ENCODE measurements at regions not wholly inside any gene's neighbourhood (a gene's known extent, or its start where the extent isn't known, plus 50 kb on each side); places are given as distances from the start of the nearest gene placed in this dataset.

DNA sequence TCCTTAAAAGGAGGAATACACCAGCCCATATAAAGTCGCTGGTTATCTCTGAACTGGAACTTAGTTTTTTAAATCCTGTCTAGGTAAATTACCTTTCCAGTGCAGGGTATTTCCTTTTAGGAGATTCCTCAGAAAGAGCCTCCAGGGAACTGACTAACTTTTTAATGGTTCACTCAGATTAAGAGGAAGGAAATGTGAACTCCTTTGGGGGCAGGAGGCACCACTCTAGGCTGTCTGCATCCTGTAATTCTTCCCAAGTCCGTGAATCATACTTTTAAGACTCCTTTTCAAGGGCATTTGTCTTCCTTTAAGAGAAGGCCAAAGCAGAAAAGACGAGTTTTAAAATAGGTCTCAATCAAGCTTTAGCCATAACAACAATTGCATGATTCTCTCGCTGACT is 871.2 kb upstream of the NR2F2 start:
- TF ChIP-seq POLR2A (IDR thresholded peaks at IDR 0.05): no peak
- TF ChIP-seq, protein P1, sequence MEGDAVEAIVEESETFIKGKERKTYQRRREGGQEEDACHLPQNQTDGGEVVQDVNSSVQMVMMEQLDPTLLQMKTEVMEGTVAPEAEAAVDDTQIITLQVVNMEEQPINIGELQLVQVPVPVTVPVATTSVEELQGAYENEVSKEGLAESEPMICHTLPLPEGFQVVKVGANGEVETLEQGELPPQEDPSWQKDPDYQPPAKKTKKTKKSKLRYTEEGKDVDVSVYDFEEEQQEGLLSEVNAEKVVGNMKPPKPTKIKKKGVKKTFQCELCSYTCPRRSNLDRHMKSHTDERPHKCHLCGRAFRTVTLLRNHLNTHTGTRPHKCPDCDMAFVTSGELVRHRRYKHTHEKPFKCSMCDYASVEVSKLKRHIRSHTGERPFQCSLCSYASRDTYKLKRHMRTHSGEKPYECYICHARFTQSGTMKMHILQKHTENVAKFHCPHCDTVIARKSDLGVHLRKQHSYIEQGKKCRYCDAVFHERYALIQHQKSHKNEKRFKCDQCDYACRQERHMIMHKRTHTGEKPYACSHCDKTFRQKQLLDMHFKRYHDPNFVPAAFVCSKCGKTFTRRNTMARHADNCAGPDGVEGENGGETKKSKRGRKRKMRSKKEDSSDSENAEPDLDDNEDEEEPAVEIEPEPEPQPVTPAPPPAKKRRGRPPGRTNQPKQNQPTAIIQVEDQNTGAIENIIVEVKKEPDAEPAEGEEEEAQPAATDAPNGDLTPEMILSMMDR (IDR thresholded peaks at IDR 0.05): no peak
